BJ (cell line): ENCODE measurements at regions not wholly inside any gene's neighbourhood (a gene's known extent, or its start where the extent isn't known, plus 50 kb on each side); places are given as distances from the start of the nearest gene placed in this dataset.

Source experiments
- CTCF ChIA-PET: fragments of 350-600 bp; formaldehyde crosslinking; extraction: SDS; loops from one replicate; lab custom pipeline; 2021; ENCODE audit warnings: antibody characterized with exemption, inconsistent platforms; lab: Yijun Ruan, JAX
- POLR2A ChIA-PET: fragments of 300-600 bp; sonication (Branson Sonifier 250); formaldehyde crosslinking; extraction: SDS; loops from one replicate; lab custom pipeline; 2021; ENCODE audit warnings: antibody characterized with exemption; lab: Charles Lee
- DNase-seq: peaks from one replicate; pipeline ENCODE4 v3.0.0-alpha.2; 2011; ENCODE audit warnings: low read depth
- H3K27me3 ChIP-seq: 2 replicates; pipeline ENCODE4 v1.6.0; 2011; ENCODE audit warnings: low read length; ENCODE audit not compliant: control insufficient read depth, insufficient read depth
- H3K36me3 ChIP-seq: 2 replicates; pipeline ENCODE4 v1.5.1; 2011; ENCODE audit warnings: low read length; ENCODE audit not compliant: control insufficient read depth, insufficient read depth
- H3K4me3 ChIP-seq: 2 replicates; pipeline ENCODE4 v1.5.1; 2011; ENCODE audit warnings: low read depth, mild to moderate bottlenecking, control low read depth, low read length
- TF ChIP-seq, protein P1 (sequence below): IDR thresholded peaks from 2 replicates; pipeline ENCODE4 v1.5.1; 2011; ENCODE audit warnings: low read depth, mild to moderate bottlenecking, control low read depth, inconsistent platforms, low read length, moderate library complexity; ENCODE audit not compliant: insufficient read depth

DNA sequence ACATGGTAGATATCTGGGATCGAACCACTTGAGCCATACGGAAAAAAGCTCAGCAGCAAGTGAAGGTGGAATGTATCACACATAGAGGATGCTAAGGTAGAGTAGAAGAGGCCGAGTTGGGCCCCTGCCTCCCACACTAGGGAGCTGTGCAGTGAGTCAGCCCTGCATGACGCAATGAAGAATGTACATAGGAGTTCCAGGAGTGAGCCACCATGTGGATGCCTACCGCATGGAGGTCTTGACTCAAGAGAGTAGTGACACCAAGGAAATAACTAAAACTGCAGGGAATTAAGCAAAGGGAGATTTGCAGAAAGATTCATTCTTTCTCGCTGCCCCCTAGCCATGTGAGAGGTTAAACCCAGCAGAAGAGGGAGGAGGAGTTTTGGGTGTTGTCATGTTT, 389.6 kb upstream of the IGFBP7 start:
- Histone ChIP-seq H3K27me3 (no peaks in the 10 kb centered on the region), H3K4me3 (no peak overlapping the region), H3K36me3 (no peaks in the 10 kb centered on the region)
- POLR2A ChIA-PET: no interaction called here
- CTCF ChIA-PET: no interaction called here
- TF ChIP-seq, protein P1, sequence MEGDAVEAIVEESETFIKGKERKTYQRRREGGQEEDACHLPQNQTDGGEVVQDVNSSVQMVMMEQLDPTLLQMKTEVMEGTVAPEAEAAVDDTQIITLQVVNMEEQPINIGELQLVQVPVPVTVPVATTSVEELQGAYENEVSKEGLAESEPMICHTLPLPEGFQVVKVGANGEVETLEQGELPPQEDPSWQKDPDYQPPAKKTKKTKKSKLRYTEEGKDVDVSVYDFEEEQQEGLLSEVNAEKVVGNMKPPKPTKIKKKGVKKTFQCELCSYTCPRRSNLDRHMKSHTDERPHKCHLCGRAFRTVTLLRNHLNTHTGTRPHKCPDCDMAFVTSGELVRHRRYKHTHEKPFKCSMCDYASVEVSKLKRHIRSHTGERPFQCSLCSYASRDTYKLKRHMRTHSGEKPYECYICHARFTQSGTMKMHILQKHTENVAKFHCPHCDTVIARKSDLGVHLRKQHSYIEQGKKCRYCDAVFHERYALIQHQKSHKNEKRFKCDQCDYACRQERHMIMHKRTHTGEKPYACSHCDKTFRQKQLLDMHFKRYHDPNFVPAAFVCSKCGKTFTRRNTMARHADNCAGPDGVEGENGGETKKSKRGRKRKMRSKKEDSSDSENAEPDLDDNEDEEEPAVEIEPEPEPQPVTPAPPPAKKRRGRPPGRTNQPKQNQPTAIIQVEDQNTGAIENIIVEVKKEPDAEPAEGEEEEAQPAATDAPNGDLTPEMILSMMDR: no peak
- no peak for DNase-seq

DNA sequence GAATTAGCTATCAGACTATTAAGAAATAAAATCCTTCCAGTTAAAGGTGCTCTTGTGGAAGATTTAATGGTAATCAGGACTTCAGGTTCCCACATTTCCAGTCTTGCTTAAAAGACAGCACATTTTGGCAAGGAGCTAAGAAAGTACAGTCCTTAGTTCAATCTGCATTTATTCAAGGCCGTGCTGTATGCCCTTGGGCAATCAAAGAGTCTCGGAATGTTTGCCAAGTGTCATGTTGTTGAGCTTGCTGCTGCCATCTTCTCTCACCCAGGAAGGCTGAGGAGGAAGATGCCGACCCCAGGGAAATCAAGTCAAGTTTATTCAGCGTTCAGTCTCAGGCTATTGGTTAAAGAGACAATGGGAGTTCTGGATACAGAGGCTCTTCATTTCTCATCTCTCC, 388.1 kb upstream of the IGFBP7 start:
- H3K36me3 ChIP-seq: no peaks in the 10 kb centered on the region
- no peaks in the 10 kb centered on the region for H3K27me3 ChIP-seq
- DNase-seq: no peak
- ChIA-PET POLR2A (no interaction called here), CTCF (no interaction called here)
- TF ChIP-seq, protein P1: no peak
- H3K4me3 ChIP-seq: no peak overlapping the region

DNA sequence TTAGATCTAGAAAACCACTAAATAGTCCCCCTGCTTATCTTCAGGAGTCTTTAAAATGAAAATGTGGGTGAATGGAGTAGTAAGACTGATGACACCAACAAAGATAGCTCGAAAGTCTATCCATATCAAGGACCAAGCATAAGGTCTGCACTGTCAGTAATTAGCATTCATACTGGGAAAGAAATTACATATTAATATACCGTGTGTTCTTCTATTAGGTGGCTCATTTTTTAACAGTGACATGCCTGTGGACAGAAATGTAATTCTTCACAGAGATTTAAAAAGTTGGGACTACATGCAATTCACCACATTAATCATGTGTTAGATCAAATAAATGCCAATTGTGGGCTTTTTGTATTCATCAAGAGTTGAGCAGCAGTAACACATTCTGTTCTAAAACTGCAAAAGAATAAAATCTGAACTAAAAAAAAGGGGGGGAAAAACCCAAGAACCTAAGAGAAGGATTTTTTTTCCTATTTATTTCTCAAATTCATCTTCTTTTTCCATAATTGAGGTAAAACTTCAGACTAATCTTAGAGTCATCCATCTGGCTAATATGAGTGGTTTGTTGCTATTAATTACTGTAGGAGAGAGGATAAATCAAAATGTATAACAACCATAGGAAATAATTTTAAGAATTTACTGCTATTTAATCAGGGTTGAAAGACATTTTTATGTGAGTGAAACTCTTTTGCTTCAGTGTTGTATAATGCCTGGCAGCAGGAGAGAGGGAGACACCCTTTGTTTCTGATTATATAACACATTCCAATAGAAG, 386.7 kb upstream of the IGFBP7 start:
- CTCF ChIA-PET: interaction anchor here (0.9 kb wide), 1 partner anchor 45 kb away, joined by 4 read pairs; no protein-coding TSS in a partner anchor
- H3K36me3 ChIP-seq: no peaks in the 10 kb centered on the region
- TF ChIP-seq, protein P1: no peak
- DNase-seq: no peak
- POLR2A ChIA-PET: no interaction called here
- no peaks in the 10 kb centered on the region for H3K27me3 ChIP-seq
- no peak overlapping the region for H3K4me3 ChIP-seq

DNA sequence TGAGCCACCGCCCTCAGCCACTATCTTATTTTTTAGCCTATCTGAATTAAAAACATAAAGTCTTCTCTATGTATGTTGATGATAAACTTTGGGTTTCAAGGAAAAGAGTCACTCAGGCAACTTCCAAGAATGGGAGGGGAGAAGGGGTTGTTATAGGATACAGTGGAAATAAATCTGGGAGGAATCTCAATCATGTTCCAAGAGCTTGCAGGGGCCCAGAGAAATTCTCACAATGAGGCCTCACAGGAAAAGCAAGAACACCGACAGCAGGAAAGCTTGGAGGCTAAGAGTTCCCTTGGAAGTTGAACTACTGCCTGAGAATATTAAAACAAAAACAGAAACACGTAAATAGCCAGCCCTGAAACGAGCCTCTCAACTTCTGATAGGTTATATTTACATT, 384.6 kb upstream of the IGFBP7 start:
- no peak overlapping the region for H3K4me3 ChIP-seq
- POLR2A ChIA-PET: no interaction called here
- TF ChIP-seq, protein P1: no peak
- CTCF ChIA-PET: no interaction called here
- no peak for DNase-seq
- no peaks in the 10 kb centered on the region for H3K36me3 ChIP-seq
- no peaks in the 10 kb centered on the region for H3K27me3 ChIP-seq

DNA sequence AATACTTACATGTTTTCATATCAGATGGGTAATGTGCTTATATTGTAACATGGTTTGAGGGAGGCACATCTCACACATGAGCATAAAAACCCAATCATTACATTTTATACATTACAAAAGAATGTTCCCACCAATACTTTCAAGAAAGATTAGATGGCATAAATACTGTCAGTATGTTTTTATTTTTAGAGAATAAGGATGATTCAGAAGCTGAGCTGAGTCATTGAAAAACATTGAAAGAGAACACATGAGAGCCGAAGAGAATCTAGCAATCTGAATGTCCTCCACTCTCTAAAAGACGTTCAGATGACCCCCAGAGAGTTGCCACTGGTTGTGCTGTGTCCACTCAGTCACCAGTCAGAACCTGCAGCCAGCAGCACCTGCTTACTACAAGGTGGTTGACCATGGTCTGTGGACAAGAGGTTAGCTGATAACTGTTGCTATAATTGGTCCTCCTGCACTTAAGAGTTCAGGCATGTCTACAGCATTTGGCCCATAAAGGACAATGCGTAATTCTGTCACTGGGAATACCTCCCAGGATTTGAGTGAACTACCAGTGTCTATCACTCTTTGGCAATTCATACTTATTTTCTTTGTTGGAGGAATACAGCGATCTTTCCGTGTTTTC, 382.2 kb upstream of the IGFBP7 start:
- Histone ChIP-seq H3K4me3 (no peak overlapping the region), H3K36me3 (no peaks in the 10 kb centered on the region), H3K27me3 (no peaks in the 10 kb centered on the region)
- ChIA-PET CTCF (no interaction called here), POLR2A (no interaction called here)
- DNase-seq: no peak
- TF ChIP-seq, protein P1: no peak
